ENCODE measurements at regions not wholly inside any gene's neighbourhood (a gene's known extent, or its start where the extent isn't known, plus 50 kb on each side); places are given as distances from the start of the nearest gene placed in this dataset.
"Not testable (repeated sequence)": the region's sequence is repeated elsewhere in the genome, so short reads cannot be mapped to it uniquely, and the experiment has no call there.

GRCh38 chr9:30609713-30610112, 1774.7 kb upstream of the ACO1 start:
- no peaks in the 10 kb centered on the region for H3F3A ChIP-seq (ENCODE audit: control insufficient read depth, insufficient read depth)
- no peak overlapping the region for H3K27ac ChIP-seq (ENCODE audit: low read depth, low read length)
- no peaks in the 10 kb centered on the region for H3K79me2 ChIP-seq (ENCODE audit: control insufficient read depth, low read length)
- H3K4me1 ChIP-seq (ENCODE audit: control insufficient read depth, low read length) = no peaks in the 10 kb centered on the region
- no peak overlapping the region for H3K4me2 ChIP-seq (ENCODE audit: low read length)
- no peak overlapping the region for H3K4me3 ChIP-seq (ENCODE audit: low read length)
- no peaks in the 10 kb centered on the region for H3K36me3 ChIP-seq (ENCODE audit: control insufficient read depth, low read length)
- H3K27me3 ChIP-seq (ENCODE audit: control insufficient read depth, low read length) = no peaks in the 10 kb centered on the region
- no peaks in the 10 kb centered on the region for H3K9me3 ChIP-seq (ENCODE audit: control insufficient read depth, insufficient read depth, low read length)
- no peaks in the 10 kb centered on the region for H3K9me2 ChIP-seq (replicated peaks; ENCODE audit: control insufficient read depth, low read length)
- H4K20me1 ChIP-seq (ENCODE audit: control insufficient read depth, insufficient read depth, low read depth, low read length) = no peaks in the 10 kb centered on the region
- TF ChIP-seq, protein P1, sequence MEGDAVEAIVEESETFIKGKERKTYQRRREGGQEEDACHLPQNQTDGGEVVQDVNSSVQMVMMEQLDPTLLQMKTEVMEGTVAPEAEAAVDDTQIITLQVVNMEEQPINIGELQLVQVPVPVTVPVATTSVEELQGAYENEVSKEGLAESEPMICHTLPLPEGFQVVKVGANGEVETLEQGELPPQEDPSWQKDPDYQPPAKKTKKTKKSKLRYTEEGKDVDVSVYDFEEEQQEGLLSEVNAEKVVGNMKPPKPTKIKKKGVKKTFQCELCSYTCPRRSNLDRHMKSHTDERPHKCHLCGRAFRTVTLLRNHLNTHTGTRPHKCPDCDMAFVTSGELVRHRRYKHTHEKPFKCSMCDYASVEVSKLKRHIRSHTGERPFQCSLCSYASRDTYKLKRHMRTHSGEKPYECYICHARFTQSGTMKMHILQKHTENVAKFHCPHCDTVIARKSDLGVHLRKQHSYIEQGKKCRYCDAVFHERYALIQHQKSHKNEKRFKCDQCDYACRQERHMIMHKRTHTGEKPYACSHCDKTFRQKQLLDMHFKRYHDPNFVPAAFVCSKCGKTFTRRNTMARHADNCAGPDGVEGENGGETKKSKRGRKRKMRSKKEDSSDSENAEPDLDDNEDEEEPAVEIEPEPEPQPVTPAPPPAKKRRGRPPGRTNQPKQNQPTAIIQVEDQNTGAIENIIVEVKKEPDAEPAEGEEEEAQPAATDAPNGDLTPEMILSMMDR (IDR thresholded peaks at IDR 0.05; ENCODE audit: low read depth, low read length, poor library complexity, severe bottlenecking) = no peak
- TF ChIP-seq EZH2phosphoT487 (IDR thresholded peaks at IDR 0.05; ENCODE audit: borderline replicate concordance, low read length) = no peak

DNA sequence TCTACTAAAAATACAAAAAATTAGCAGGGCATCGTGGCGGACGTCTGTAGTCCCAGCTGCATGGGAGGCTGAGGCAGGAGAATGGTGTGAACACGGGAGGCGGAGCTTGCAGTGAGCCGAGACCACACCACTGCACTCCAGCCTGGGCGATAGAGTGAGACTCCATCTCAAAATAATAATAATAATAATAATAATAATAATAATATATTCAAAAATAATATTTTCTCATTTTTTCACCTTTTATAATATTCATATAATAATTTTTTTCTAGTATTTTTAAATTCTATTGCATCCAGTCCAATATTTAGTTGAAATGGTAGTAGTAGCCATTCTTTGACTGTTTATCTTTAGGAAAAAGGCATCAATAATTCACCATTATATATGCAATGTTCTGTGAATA, 1767.7 kb upstream of the ACO1 start:
- not testable (repeated sequence) for H3K27ac ChIP-seq (ENCODE audit: low read depth, low read length); H3K27me3 ChIP-seq (ENCODE audit: control insufficient read depth, low read length); H3K4me3 ChIP-seq (ENCODE audit: low read length); H3K79me2 ChIP-seq (ENCODE audit: control insufficient read depth, low read length); H3K9me3 ChIP-seq (ENCODE audit: control insufficient read depth, insufficient read depth, low read length); H3K36me3 ChIP-seq (ENCODE audit: control insufficient read depth, low read length); H3K4me1 ChIP-seq (ENCODE audit: control insufficient read depth, low read length); H3F3A ChIP-seq (ENCODE audit: control insufficient read depth, insufficient read depth); H3K9me2 ChIP-seq (replicated peaks; ENCODE audit: control insufficient read depth, low read length); H3K4me2 ChIP-seq (ENCODE audit: low read length); H4K20me1 ChIP-seq (ENCODE audit: control insufficient read depth, insufficient read depth, low read depth, low read length)

GRCh38 chr9:30622561-30622960, 1761.9 kb upstream of the ACO1 start:
- Histone ChIP-seq H3K36me3 (ENCODE audit: control insufficient read depth, low read length) (no peaks in the 10 kb centered on the region), H3K4me2 (ENCODE audit: low read length) (no peak overlapping the region), H3K79me2 (ENCODE audit: control insufficient read depth, low read length) (no peaks in the 10 kb centered on the region), H4K20me1 (ENCODE audit: control insufficient read depth, insufficient read depth, low read depth, low read length) (no peaks in the 10 kb centered on the region), H3K27me3 (ENCODE audit: control insufficient read depth, low read length) (no peaks in the 10 kb centered on the region), H3K4me1 (ENCODE audit: control insufficient read depth, low read length) (no peaks in the 10 kb centered on the region), H3K9me2 (replicated peaks; ENCODE audit: control insufficient read depth, low read length) (no peaks in the 10 kb centered on the region), H3K27ac (ENCODE audit: low read depth, low read length) (no peak overlapping the region), H3F3A (ENCODE audit: control insufficient read depth, insufficient read depth) (no peaks in the 10 kb centered on the region), H3K9me3 (ENCODE audit: control insufficient read depth, insufficient read depth, low read length) (no peaks in the 10 kb centered on the region), H3K4me3 (ENCODE audit: low read length) (no peak overlapping the region)
- TF ChIP-seq, protein P1 (IDR thresholded peaks at IDR 0.05; ENCODE audit: low read depth, low read length, poor library complexity, severe bottlenecking) = no peak
- TF ChIP-seq EZH2phosphoT487 (IDR thresholded peaks at IDR 0.05; ENCODE audit: borderline replicate concordance, low read length) = no peak

- TF ChIP-seq, protein P1 (IDR thresholded peaks at IDR 0.05; ENCODE audit: low read depth, low read length, poor library complexity, severe bottlenecking) = no peak
- no peak for TF ChIP-seq EZH2phosphoT487 (IDR thresholded peaks at IDR 0.05; ENCODE audit: borderline replicate concordance, low read length)
- no peaks in the 10 kb centered on the region for H4K20me1 ChIP-seq (ENCODE audit: control insufficient read depth, insufficient read depth, low read depth, low read length)
- no peaks in the 10 kb centered on the region for H3K27me3 ChIP-seq (ENCODE audit: control insufficient read depth, low read length)
- no peaks in the 10 kb centered on the region for H3K9me2 ChIP-seq (replicated peaks; ENCODE audit: control insufficient read depth, low read length)
- no peaks in the 10 kb centered on the region for H3K9me3 ChIP-seq (ENCODE audit: control insufficient read depth, insufficient read depth, low read length)
- H3K4me2 ChIP-seq (ENCODE audit: low read length) = no peak overlapping the region
- H3K36me3 ChIP-seq (ENCODE audit: control insufficient read depth, low read length) = no peaks in the 10 kb centered on the region
- H3K4me1 ChIP-seq (ENCODE audit: control insufficient read depth, low read length) = no peaks in the 10 kb centered on the region
- H3K4me3 ChIP-seq (ENCODE audit: low read length) = no peak overlapping the region
- no peaks in the 10 kb centered on the region for H3F3A ChIP-seq (ENCODE audit: control insufficient read depth, insufficient read depth)
- no peaks in the 10 kb centered on the region for H3K79me2 ChIP-seq (ENCODE audit: control insufficient read depth, low read length)
- no peak overlapping the region for H3K27ac ChIP-seq (ENCODE audit: low read depth, low read length)
Measured at GRCh38 chr9:30628915-30629567, 1755.4 kb upstream of the ACO1 start.

All from DOHH2 (cell line).